ENCODE measurements at regions not wholly inside any gene's neighbourhood (a gene's known extent, or its start where the extent isn't known, plus 50 kb on each side); places are given as distances from the start of the nearest gene placed in this dataset.

- Histone ChIP-seq H3K4me3 (no peak overlapping the region), H3K9me3 (no peaks in the 10 kb centered on the region), H3K4me1 (peaks cover 0 to 27% (median 10%) of the 10 kb centered on the region in 4 donors), H3K27ac (peak overlapping the region in 4 of 5 donors; percentile 5 to 64 (median 24)), H3K36me3 (no peaks in the 10 kb centered on the region), H3K27me3 (no peaks in the 10 kb centered on the region)
- 56 to 79% (median 70%) methylated on average over 2 of the region's 2 CpGs for WGBS, 5 donors
- intact Hi-C loops (cut with DNase I; ENCODE audit: low total_unique reads), result loop anchor here (5.0 to 10.0 kb wide), 3 partner anchors 101 to 288 kb away; partner anchors contain the start of gene ARHGAP29
- DNase-seq, result no peak
- TF ChIP-seq EP300 (IDR thresholded peaks at IDR 0.05) (no peak), POLR2AphosphoS5 (IDR thresholded peaks at IDR 0.05) (no peak), CTCF (IDR thresholded peaks at IDR 0.05) (no peak), POLR2A (IDR thresholded peaks at IDR 0.05) (no peak)
These were observed 82.7 kb upstream of the ABCD3 start for GRCh38 chr1:94335447-94335846.

DNA sequence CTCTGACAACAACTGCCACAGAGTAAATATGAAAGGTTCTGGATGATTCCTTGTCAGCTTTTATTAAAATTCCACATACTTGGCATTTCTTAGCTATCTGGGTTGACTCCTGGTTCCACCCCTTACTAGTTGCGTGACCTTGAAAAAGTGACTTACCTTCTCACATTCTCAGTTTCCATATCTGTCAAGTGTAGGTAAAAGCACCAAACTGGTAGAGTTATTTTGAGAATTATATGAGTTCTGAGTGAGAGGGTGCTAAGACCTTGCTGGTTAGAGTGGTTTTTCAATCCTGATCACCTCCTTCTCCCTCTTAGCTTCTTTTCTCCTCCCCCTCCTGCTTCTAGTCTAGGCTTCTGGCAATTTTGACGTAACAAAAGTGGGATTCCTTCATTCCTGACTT is 83.4 kb upstream of the ABCD3 start:
- TF ChIP-seq POLR2A (IDR thresholded peaks at IDR 0.05) (no peak), EP300 (IDR thresholded peaks at IDR 0.05) (no peak), POLR2AphosphoS5 (IDR thresholded peaks at IDR 0.05) (no peak), CTCF (IDR thresholded peaks at IDR 0.05) (no peak)
- Histone ChIP-seq H3K9me3 (no peaks in the 10 kb centered on the region), H3K4me1 (peaks cover 0 to 33% (median 14%) of the 10 kb centered on the region in 4 donors), H3K36me3 (no peaks in the 10 kb centered on the region), H3K27me3 (no peaks in the 10 kb centered on the region), H3K4me3 (no peak overlapping the region), H3K27ac (peak overlapping the region in 3 of 5 donors; percentile 21 to 64 (median 27))
- intact Hi-C loops (cut with DNase I; ENCODE audit: low total_unique reads), result loop anchor here (5.0 to 10.0 kb wide), 4 partner anchors 100 to 287 kb away; partner anchors contain the start of gene ARHGAP29
- WGBS, 5 donors, result 73 to 93% (median 78%) methylated on average over 2 of the region's 2 CpGs
- no peak for DNase-seq

DNA sequence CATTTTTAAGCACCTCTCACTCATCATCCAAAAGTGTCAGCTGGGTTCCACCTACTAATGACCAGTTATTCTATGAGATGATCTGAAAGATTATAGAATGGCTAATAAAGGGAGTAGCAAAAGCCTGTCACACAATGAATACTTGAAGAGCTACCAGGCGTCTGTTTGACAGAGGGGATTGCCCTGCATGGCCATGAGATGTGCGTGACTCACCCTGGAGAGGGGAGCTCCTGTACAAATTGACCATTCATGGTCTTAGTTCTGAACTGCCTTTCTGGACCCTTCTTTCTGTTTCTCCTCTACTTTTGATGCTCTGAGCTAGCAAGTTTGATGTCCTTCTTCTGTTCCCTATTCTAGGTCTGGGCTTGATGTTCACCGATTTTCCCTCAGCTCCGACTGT is 85.2 kb upstream of the ABCD3 start:
- Histone ChIP-seq H3K36me3 (no peaks in the 10 kb centered on the region), H3K27ac (no peak overlapping the region), H3K4me1 (peaks cover 0 to 27% (median 16%) of the 10 kb centered on the region in 4 donors), H3K4me3 (no peak overlapping the region), H3K27me3 (no peaks in the 10 kb centered on the region), H3K9me3 (no peaks in the 10 kb centered on the region)
- 59 to 67% (median 65%) methylated on average over 4 of the region's 4 CpGs for WGBS, 5 donors
- TF ChIP-seq EP300 (IDR thresholded peaks at IDR 0.05) (no peak), CTCF (IDR thresholded peaks at IDR 0.05) (no peak), POLR2A (IDR thresholded peaks at IDR 0.05) (no peak), POLR2AphosphoS5 (IDR thresholded peaks at IDR 0.05) (no peak)
- DNase-seq, result no peak
- intact Hi-C loops (cut with DNase I; ENCODE audit: low total_unique reads), result loop anchor here (5.0 to 10.0 kb wide), 2 partner anchors 98 to 271 kb away; partner anchors contain the start of gene ARHGAP29

DNA sequence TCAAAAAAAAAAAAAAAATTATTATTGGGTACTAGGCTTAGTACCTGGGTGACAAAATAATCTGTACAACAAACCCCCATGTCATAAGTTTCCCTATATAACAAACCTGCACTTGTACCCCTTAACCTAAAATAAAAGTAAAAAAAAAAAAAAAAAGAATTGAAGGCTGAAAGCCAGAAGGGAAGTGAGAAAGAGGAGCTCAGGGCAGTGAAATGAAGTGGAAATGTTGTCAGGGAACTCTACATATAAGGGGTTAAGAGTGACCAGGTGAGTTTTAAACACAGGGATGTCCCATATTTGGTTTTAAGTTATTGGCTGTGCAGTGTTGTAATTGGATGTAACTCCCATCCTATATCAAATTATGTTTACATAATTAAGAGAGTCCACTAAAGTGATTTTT is 85.7 kb upstream of the ABCD3 start:
- no peak for DNase-seq
- Histone ChIP-seq H3K4me1 (peaks cover 0 to 32% (median 18%) of the 10 kb centered on the region in 4 donors), H3K9me3 (no peaks in the 10 kb centered on the region), H3K4me3 (no peak overlapping the region), H3K36me3 (no peaks in the 10 kb centered on the region), H3K27me3 (no peaks in the 10 kb centered on the region), H3K27ac (no peak overlapping the region)
- intact Hi-C loops (cut with DNase I; ENCODE audit: low total_unique reads), result loop anchor here (5.0 to 10.0 kb wide), 2 partner anchors 98 to 270 kb away; partner anchors contain the start of gene ARHGAP29
- TF ChIP-seq CTCF (IDR thresholded peaks at IDR 0.05) (no peak), POLR2A (IDR thresholded peaks at IDR 0.05) (no peak), POLR2AphosphoS5 (IDR thresholded peaks at IDR 0.05) (no peak), EP300 (IDR thresholded peaks at IDR 0.05) (no peak)

Data from stomach (tissue), 8 donors.